ENCODE measurements at regions not wholly inside any gene's neighbourhood (a gene's known extent, or its start where the extent isn't known, plus 50 kb on each side); places are given as distances from the start of the nearest gene placed in this dataset.

- 77 to 80% methylated on average over 5 of the region's 5 CpGs for WGBS, 2 donors
Observed at GRCh38 chr12:93299262-93299846, 78.4 kb upstream of the NUDT4 start.

GRCh38 chr12:93300611-93301021, 77.1 kb upstream of the NUDT4 start:
- 72 to 77% methylated on average over 2 of the region's 2 CpGs for WGBS, 2 donors
- no peak overlapping the region for H3K4me3 ChIP-seq (ENCODE audit: low read depth, poor library complexity, severe bottlenecking)
- TF ChIP-seq POLR2A (IDR thresholded peaks at IDR 0.05): no peak
- TF ChIP-seq CTCF (IDR thresholded peaks at IDR 0.05): no peak

More at GRCh38 chr12:93299262-93299846, 78.4 kb upstream of the NUDT4 start:
- intact Hi-C loops (cut with DNase I; ENCODE audit: low total_unique reads): no loop called here
- no peak overlapping the region for H3K4me3 ChIP-seq (ENCODE audit: low read depth, poor library complexity, severe bottlenecking)
- TF ChIP-seq POLR2A (IDR thresholded peaks at IDR 0.05) (no peak), CTCF (IDR thresholded peaks at IDR 0.05) (no peak)
- no peak for DNase-seq (ENCODE audit: low spot score in 2 of 2)

GRCh38 chr12:93302331-93303229, 75.1 kb upstream of the NUDT4 start:
- DNase-seq (ENCODE audit: low spot score in 2 of 2): no peak
- intact Hi-C loops (cut with DNase I; ENCODE audit: low total_unique reads): no loop called here
- 62 to 64% methylated on average over 5 of the region's 5 CpGs for WGBS, 2 donors
- no peak overlapping the region for H3K4me3 ChIP-seq (ENCODE audit: low read depth, poor library complexity, severe bottlenecking)
- no peak for TF ChIP-seq CTCF (IDR thresholded peaks at IDR 0.05)
- no peak for TF ChIP-seq POLR2A (IDR thresholded peaks at IDR 0.05)

More at GRCh38 chr12:93300611-93301021, 77.1 kb upstream of the NUDT4 start:
- intact Hi-C loops (cut with DNase I; ENCODE audit: low total_unique reads): no loop called here
- no peak for DNase-seq (ENCODE audit: low spot score in 2 of 2)

- intact Hi-C loops (cut with DNase I; ENCODE audit: low total_unique reads): no loop called here
- no peak overlapping the region for H3K4me3 ChIP-seq (ENCODE audit: low read depth, poor library complexity, severe bottlenecking)
- TF ChIP-seq POLR2A (IDR thresholded peaks at IDR 0.05) (no peak), CTCF (IDR thresholded peaks at IDR 0.05) (no peak)
- DNase-seq (ENCODE audit: low spot score in 2 of 2): no peak
Observed at GRCh38 chr12:93306636-93307035, 71.1 kb upstream of the NUDT4 start.

GRCh38 chr12:93308281-93308680, 69.4 kb upstream of the NUDT4 start:
- DNase-seq (ENCODE audit: low spot score in 2 of 2): no peak
- no peak overlapping the region for H3K4me3 ChIP-seq (ENCODE audit: low read depth, poor library complexity, severe bottlenecking)
- 89 to 92% methylated on average over 4 of the region's 4 CpGs for WGBS, 2 donors
- intact Hi-C loops (cut with DNase I; ENCODE audit: low total_unique reads): no loop called here
- TF ChIP-seq CTCF (IDR thresholded peaks at IDR 0.05): no peak
- TF ChIP-seq POLR2A (IDR thresholded peaks at IDR 0.05): no peak
